ENCODE measurements at regions not wholly inside any gene's neighbourhood (a gene's known extent, or its start where the extent isn't known, plus 50 kb on each side); places are given as distances from the start of the nearest gene placed in this dataset.
"Not testable (repeated sequence)": the region's sequence is repeated elsewhere in the genome, so short reads cannot be mapped to it uniquely, and the experiment has no call there.

- Histone ChIP-seq H3K36me3 (ENCODE audit: control insufficient read depth, insufficient read depth, low read length) (no peaks in the 10 kb centered on the region), H3K4me3 (ENCODE audit: low read depth, low read length) (no peak overlapping the region), H3K27ac (ENCODE audit: insufficient read depth, low read length, poor library complexity, severe bottlenecking) (no peak overlapping the region), H3K4me1 (ENCODE audit: control insufficient read depth, insufficient read depth, low read length, poor library complexity, severe bottlenecking) (no peaks in the 10 kb centered on the region), H3K9me3 (ENCODE audit: control insufficient read depth in 2 of 2, low read length in 2 of 2) (no peaks in the 10 kb centered on the region), H3K27me3 (ENCODE audit: control insufficient read depth, insufficient read depth, low read length) (no peaks in the 10 kb centered on the region)
- Mint-ChIP-seq H3K27me3 (peaks cover 12% of the 10 kb centered on the region), H3K27ac (no peak overlapping the region), H3K9me3 (peaks cover 0 to 5% (median 2%) of the 10 kb centered on the region in 7 donors), H3K4me1 (no peaks in the 10 kb centered on the region), H3K36me3 (no peaks in the 10 kb centered on the region), H3K4me3 (no peak overlapping the region)
- ATAC-seq (ENCODE audit: low read depth in 2 of 2), result no peak
- DNase-seq, result no peak
Observed at GRCh38 chr20:56774873-56775272, 145.8 kb downstream of the TFAP2C start.

GRCh38 chr20:56776345-56776744 is 147.2 kb downstream of the TFAP2C start:
- Histone ChIP-seq H3K27ac (ENCODE audit: insufficient read depth, low read length, poor library complexity, severe bottlenecking) (no peak overlapping the region), H3K9me3 (ENCODE audit: control insufficient read depth in 2 of 2, low read length in 2 of 2) (no peaks in the 10 kb centered on the region), H3K4me3 (ENCODE audit: low read depth, low read length) (no peak overlapping the region), H3K36me3 (ENCODE audit: control insufficient read depth, insufficient read depth, low read length) (no peaks in the 10 kb centered on the region), H3K27me3 (ENCODE audit: control insufficient read depth, insufficient read depth, low read length) (no peaks in the 10 kb centered on the region), H3K4me1 (ENCODE audit: control insufficient read depth, insufficient read depth, low read length, poor library complexity, severe bottlenecking) (no peaks in the 10 kb centered on the region)
- Mint-ChIP-seq H3K27me3 (peaks cover 12% of the 10 kb centered on the region), H3K9me3 (peaks cover 0 to 3% (median 0%) of the 10 kb centered on the region in 7 donors), H3K4me3 (no peak overlapping the region), H3K27ac (no peak overlapping the region), H3K36me3 (no peaks in the 10 kb centered on the region), H3K4me1 (no peaks in the 10 kb centered on the region)
- no peak for DNase-seq
- ATAC-seq (ENCODE audit: low read depth in 2 of 2), result no peak

GRCh38 chr20:56778765-56779195 is 149.7 kb downstream of the TFAP2C start:
- Mint-ChIP-seq H3K36me3 (no peaks in the 10 kb centered on the region), H3K9me3 (peaks cover 0 to 4% (median 0%) of the 10 kb centered on the region in 7 donors), H3K27ac (no peak overlapping the region), H3K27me3 (peaks cover 12% of the 10 kb centered on the region), H3K4me1 (no peaks in the 10 kb centered on the region), H3K4me3 (no peak overlapping the region)
- DNase-seq, result peak in 1 of 3 donors; percentile 14
- Histone ChIP-seq H3K4me1 (ENCODE audit: control insufficient read depth, insufficient read depth, low read length, poor library complexity, severe bottlenecking) (no peaks in the 10 kb centered on the region), H3K9me3 (ENCODE audit: control insufficient read depth in 2 of 2, low read length in 2 of 2) (no peaks in the 10 kb centered on the region), H3K27me3 (ENCODE audit: control insufficient read depth, insufficient read depth, low read length) (no peaks in the 10 kb centered on the region), H3K36me3 (ENCODE audit: control insufficient read depth, insufficient read depth, low read length) (no peaks in the 10 kb centered on the region), H3K27ac (ENCODE audit: insufficient read depth, low read length, poor library complexity, severe bottlenecking) (no peak overlapping the region), H3K4me3 (ENCODE audit: low read depth, low read length) (no peak overlapping the region)
- no peak for ATAC-seq (ENCODE audit: low read depth in 2 of 2)

- H3K27me3 ChIP-seq (ENCODE audit: control insufficient read depth, insufficient read depth, low read length), result no peaks in the 10 kb centered on the region
- DNase-seq, result no peak
- no peak overlapping the region for H3K27ac Mint-ChIP-seq
- H3K4me3 ChIP-seq (ENCODE audit: low read depth, low read length), result no peak overlapping the region
- no peak overlapping the region for H3K27ac ChIP-seq (ENCODE audit: insufficient read depth, low read length, poor library complexity, severe bottlenecking)
- no peaks in the 10 kb centered on the region for H3K4me1 Mint-ChIP-seq
- H3K9me3 Mint-ChIP-seq, result peaks cover 0 to 4% (median 0%) of the 10 kb centered on the region in 7 donors
- no peaks in the 10 kb centered on the region for H3K36me3 ChIP-seq (ENCODE audit: control insufficient read depth, insufficient read depth, low read length)
- H3K9me3 ChIP-seq (ENCODE audit: control insufficient read depth in 2 of 2, low read length in 2 of 2), result no peaks in the 10 kb centered on the region
- peaks cover 12% of the 10 kb centered on the region for H3K27me3 Mint-ChIP-seq
- H3K4me1 ChIP-seq (ENCODE audit: control insufficient read depth, insufficient read depth, low read length, poor library complexity, severe bottlenecking), result no peaks in the 10 kb centered on the region
- ATAC-seq (ENCODE audit: low read depth in 2 of 2), result no peak
- no peaks in the 10 kb centered on the region for H3K36me3 Mint-ChIP-seq
- no peak overlapping the region for H3K4me3 Mint-ChIP-seq
Observed at GRCh38 chr20:56779452-56780143, 150.5 kb downstream of the TFAP2C start.

GRCh38 chr20:56780266-56780665 is 151.2 kb downstream of the TFAP2C start:
- Histone ChIP-seq H3K4me3 (ENCODE audit: low read depth, low read length) (no peak overlapping the region), H3K4me1 (ENCODE audit: control insufficient read depth, insufficient read depth, low read length, poor library complexity, severe bottlenecking) (no peaks in the 10 kb centered on the region), H3K27me3 (ENCODE audit: control insufficient read depth, insufficient read depth, low read length) (no peaks in the 10 kb centered on the region), H3K27ac (ENCODE audit: insufficient read depth, low read length, poor library complexity, severe bottlenecking) (no peak overlapping the region), H3K36me3 (ENCODE audit: control insufficient read depth, insufficient read depth, low read length) (no peaks in the 10 kb centered on the region), H3K9me3 (ENCODE audit: control insufficient read depth in 2 of 2, low read length in 2 of 2) (no peaks in the 10 kb centered on the region)
- no peaks in the 10 kb centered on the region for H3K36me3 Mint-ChIP-seq
- H3K4me1 Mint-ChIP-seq, result no peaks in the 10 kb centered on the region
- peaks cover 0 to 4% (median 0%) of the 10 kb centered on the region in 7 donors for H3K9me3 Mint-ChIP-seq
- DNase-seq (no peak), ATAC-seq (ENCODE audit: low read depth in 2 of 2) (no peak)
- H3K4me3 Mint-ChIP-seq, result no peak overlapping the region
- H3K27me3 Mint-ChIP-seq, result peaks cover 10% of the 10 kb centered on the region
- H3K27ac Mint-ChIP-seq, result no peak overlapping the region

GRCh38 chr20:56781108-56781739 is 152.1 kb downstream of the TFAP2C start:
- no peak overlapping the region for H3K27ac ChIP-seq (ENCODE audit: insufficient read depth, low read length, poor library complexity, severe bottlenecking)
- Mint-ChIP-seq H3K27ac (no peak overlapping the region), H3K9me3 (peaks cover 0 to 4% (median 0%) of the 10 kb centered on the region in 7 donors), H3K4me3 (no peak overlapping the region), H3K36me3 (no peaks in the 10 kb centered on the region), H3K27me3 (peaks cover 6% of the 10 kb centered on the region), H3K4me1 (no peaks in the 10 kb centered on the region)
- no peak overlapping the region for H3K4me3 ChIP-seq (ENCODE audit: low read depth, low read length)
- H3K9me3 ChIP-seq (ENCODE audit: control insufficient read depth in 2 of 2, low read length in 2 of 2), result no peaks in the 10 kb centered on the region
- H3K4me1 ChIP-seq (ENCODE audit: control insufficient read depth, insufficient read depth, low read length, poor library complexity, severe bottlenecking), result no peaks in the 10 kb centered on the region
- no peaks in the 10 kb centered on the region for H3K27me3 ChIP-seq (ENCODE audit: control insufficient read depth, insufficient read depth, low read length)
- ATAC-seq (ENCODE audit: low read depth in 2 of 2) (no peak), DNase-seq (no peak)
- H3K36me3 ChIP-seq (ENCODE audit: control insufficient read depth, insufficient read depth, low read length), result no peaks in the 10 kb centered on the region

- H3K36me3 Mint-ChIP-seq; H3K4me1 ChIP-seq (ENCODE audit: control insufficient read depth, insufficient read depth, low read length, poor library complexity, severe bottlenecking); DNase-seq; H3K27ac ChIP-seq (ENCODE audit: insufficient read depth, low read length, poor library complexity, severe bottlenecking); H3K36me3 ChIP-seq (ENCODE audit: control insufficient read depth, insufficient read depth, low read length); H3K4me1 Mint-ChIP-seq; H3K27ac Mint-ChIP-seq; H3K9me3 Mint-ChIP-seq; H3K9me3 ChIP-seq (ENCODE audit: control insufficient read depth in 2 of 2, low read length in 2 of 2); ATAC-seq (ENCODE audit: low read depth in 2 of 2); H3K4me3 Mint-ChIP-seq; H3K4me3 ChIP-seq (ENCODE audit: low read depth, low read length); H3K27me3 ChIP-seq (ENCODE audit: control insufficient read depth, insufficient read depth, low read length); H3K27me3 Mint-ChIP-seq: not testable (repeated sequence)
Observed at GRCh38 chr20:56781987-56782560, 153.0 kb downstream of the TFAP2C start.

- H3K27ac Mint-ChIP-seq; H3K4me3 Mint-ChIP-seq; H3K36me3 ChIP-seq (ENCODE audit: control insufficient read depth, insufficient read depth, low read length); H3K4me3 ChIP-seq (ENCODE audit: low read depth, low read length); DNase-seq; ATAC-seq (ENCODE audit: low read depth in 2 of 2); H3K27me3 Mint-ChIP-seq; H3K4me1 Mint-ChIP-seq; H3K27me3 ChIP-seq (ENCODE audit: control insufficient read depth, insufficient read depth, low read length); H3K27ac ChIP-seq (ENCODE audit: insufficient read depth, low read length, poor library complexity, severe bottlenecking); H3K36me3 Mint-ChIP-seq; H3K4me1 ChIP-seq (ENCODE audit: control insufficient read depth, insufficient read depth, low read length, poor library complexity, severe bottlenecking); H3K9me3 Mint-ChIP-seq; H3K9me3 ChIP-seq (ENCODE audit: control insufficient read depth in 2 of 2, low read length in 2 of 2): not testable (repeated sequence)
Observed at GRCh38 chr20:56782814-56783213, 153.7 kb downstream of the TFAP2C start.
